K562 (cell line): ENCODE measurements at regions not wholly inside any gene's neighbourhood (a gene's known extent, or its start where the extent isn't known, plus 50 kb on each side); places are given as distances from the start of the nearest gene placed in this dataset.

Experiments used
- ATF1 ChIP-seq, 2 experiments: fragments of 450-650 bp in 1 of 2; IDR thresholded peaks; 2 replicates each; pipeline ENCODE4 v1.6.1; 2016; ENCODE audit warnings: missing compliant biosample characterization in 1 of 2, missing genetic modification characterization in 1 of 2
- BACH1 ChIP-seq: fragments of 200-800 bp; sonication (Bioruptor generic); IDR thresholded peaks from 2 replicates; pipeline ENCODE4 v1.6.1; 2016; ENCODE audit warnings: missing genetic modification characterization, missing compliant biosample characterization
- FOS ChIP-seq: IDR thresholded peaks from 3 replicates; pipeline ENCODE4 v1.6.1; 2011; ENCODE audit not compliant: insufficient read length; ENCODE audit errors: extremely low read depth
- HNRNPL ChIP-seq: fragments of 200-400 bp; formaldehyde crosslinking; IDR thresholded peaks from 2 replicates; pipeline ENCODE4 v1.6.1; 2017; ENCODE audit warnings: low read depth, mild to moderate bottlenecking, low read length
- PHB2 ChIP-seq: fragments of 450-650 bp; IDR thresholded peaks from 2 replicates; pipeline ENCODE4 v1.6.1; 2017; ENCODE audit warnings: low read depth
- SAP30 ChIP-seq: fragments of 200-600 bp; sonication (generic); IDR thresholded peaks from 2 replicates; pipeline ENCODE4 v1.6.1; 2012; ENCODE audit warnings: borderline replicate concordance, low read depth, mild to moderate bottlenecking, moderate library complexity, low read length, control low read depth, inconsistent platforms; ENCODE audit not compliant: insufficient read depth, poor library complexity, severe bottlenecking
- SIN3A ChIP-seq, 2 experiments: fragments of 150-350 bp in 1 of 2; IDR thresholded peaks; 2 replicates each; pipeline ENCODE4 v1.6.1; 2011 to 2016; ENCODE audit warnings: borderline replicate concordance in 2 of 2, low read depth in 2 of 2, low read length in 2 of 2, mild to moderate bottlenecking in 2 of 2, moderate library complexity in 2 of 2; ENCODE audit not compliant: control insufficient read depth in 1 of 2
- ZNF143 ChIP-seq: sonication (generic); formaldehyde crosslinking; IDR thresholded peaks from 2 replicates; pipeline ENCODE4 v1.9.0; 2022; ENCODE audit warnings: mild to moderate bottlenecking, missing genetic modification reagents
- TF ChIP-seq, protein P1 (sequence below), 2 experiments: fragments of 450-650 bp; formaldehyde crosslinking in 1 of 2; IDR thresholded peaks; 2 replicates each; pipeline versions ENCODE4 v1.4.0 to v1.6.1; 2014 to 2020; ENCODE audit warnings: mild to moderate bottlenecking in 2 of 2, borderline replicate concordance in 1 of 2, low read depth in 1 of 2
- TF ChIP-seq, protein P2 (sequence below), 3 experiments: IDR thresholded peaks in 2 of 3; conservative IDR thresholded peaks in 1 of 3; 2 replicates each; pipeline ENCODE4 v1.5.1; 2011 to 2012; ENCODE audit warnings: low read length in 3 of 3, mild to moderate bottlenecking in 3 of 3, control low read depth in 2 of 3, improper control_type of control experiment in 1 of 3, inconsistent platforms in 1 of 3, low read depth in 1 of 3, mixed read lengths in 1 of 3, moderate library complexity in 1 of 3; ENCODE audit not compliant: insufficient read depth in 2 of 3

- TF ChIP-seq, protein P1, sequence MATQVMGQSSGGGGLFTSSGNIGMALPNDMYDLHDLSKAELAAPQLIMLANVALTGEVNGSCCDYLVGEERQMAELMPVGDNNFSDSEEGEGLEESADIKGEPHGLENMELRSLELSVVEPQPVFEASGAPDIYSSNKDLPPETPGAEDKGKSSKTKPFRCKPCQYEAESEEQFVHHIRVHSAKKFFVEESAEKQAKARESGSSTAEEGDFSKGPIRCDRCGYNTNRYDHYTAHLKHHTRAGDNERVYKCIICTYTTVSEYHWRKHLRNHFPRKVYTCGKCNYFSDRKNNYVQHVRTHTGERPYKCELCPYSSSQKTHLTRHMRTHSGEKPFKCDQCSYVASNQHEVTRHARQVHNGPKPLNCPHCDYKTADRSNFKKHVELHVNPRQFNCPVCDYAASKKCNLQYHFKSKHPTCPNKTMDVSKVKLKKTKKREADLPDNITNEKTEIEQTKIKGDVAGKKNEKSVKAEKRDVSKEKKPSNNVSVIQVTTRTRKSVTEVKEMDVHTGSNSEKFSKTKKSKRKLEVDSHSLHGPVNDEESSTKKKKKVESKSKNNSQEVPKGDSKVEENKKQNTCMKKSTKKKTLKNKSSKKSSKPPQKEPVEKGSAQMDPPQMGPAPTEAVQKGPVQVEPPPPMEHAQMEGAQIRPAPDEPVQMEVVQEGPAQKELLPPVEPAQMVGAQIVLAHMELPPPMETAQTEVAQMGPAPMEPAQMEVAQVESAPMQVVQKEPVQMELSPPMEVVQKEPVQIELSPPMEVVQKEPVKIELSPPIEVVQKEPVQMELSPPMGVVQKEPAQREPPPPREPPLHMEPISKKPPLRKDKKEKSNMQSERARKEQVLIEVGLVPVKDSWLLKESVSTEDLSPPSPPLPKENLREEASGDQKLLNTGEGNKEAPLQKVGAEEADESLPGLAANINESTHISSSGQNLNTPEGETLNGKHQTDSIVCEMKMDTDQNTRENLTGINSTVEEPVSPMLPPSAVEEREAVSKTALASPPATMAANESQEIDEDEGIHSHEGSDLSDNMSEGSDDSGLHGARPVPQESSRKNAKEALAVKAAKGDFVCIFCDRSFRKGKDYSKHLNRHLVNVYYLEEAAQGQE (IDR thresholded peaks at IDR 0.05; ENCODE audit: borderline replicate concordance): no peak
- TF ChIP-seq, protein P1 (CRISPR knock-in tag; IDR thresholded peaks at IDR 0.05; ENCODE audit: low read depth): no peak
- TF ChIP-seq, protein P2, sequence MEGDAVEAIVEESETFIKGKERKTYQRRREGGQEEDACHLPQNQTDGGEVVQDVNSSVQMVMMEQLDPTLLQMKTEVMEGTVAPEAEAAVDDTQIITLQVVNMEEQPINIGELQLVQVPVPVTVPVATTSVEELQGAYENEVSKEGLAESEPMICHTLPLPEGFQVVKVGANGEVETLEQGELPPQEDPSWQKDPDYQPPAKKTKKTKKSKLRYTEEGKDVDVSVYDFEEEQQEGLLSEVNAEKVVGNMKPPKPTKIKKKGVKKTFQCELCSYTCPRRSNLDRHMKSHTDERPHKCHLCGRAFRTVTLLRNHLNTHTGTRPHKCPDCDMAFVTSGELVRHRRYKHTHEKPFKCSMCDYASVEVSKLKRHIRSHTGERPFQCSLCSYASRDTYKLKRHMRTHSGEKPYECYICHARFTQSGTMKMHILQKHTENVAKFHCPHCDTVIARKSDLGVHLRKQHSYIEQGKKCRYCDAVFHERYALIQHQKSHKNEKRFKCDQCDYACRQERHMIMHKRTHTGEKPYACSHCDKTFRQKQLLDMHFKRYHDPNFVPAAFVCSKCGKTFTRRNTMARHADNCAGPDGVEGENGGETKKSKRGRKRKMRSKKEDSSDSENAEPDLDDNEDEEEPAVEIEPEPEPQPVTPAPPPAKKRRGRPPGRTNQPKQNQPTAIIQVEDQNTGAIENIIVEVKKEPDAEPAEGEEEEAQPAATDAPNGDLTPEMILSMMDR (IDR thresholded peaks at IDR 0.05 in 2 of 3, conservative IDR thresholded peaks at IDR 0.05 in 1 of 3; ENCODE audit: insufficient read depth in 2 of 3, low read depth in 1 of 3, low read length in 3 of 3): no peak
- TF ChIP-seq BACH1 (tag) (no peak), PHB2 (no peak), SIN3A (IDR thresholded peaks at IDR 0.05; ENCODE audit: borderline replicate concordance in 2 of 2, control insufficient read depth in 1 of 2, low read depth in 2 of 2, low read length in 2 of 2) (no peak), ATF1 (CRISPR knock-in tag; IDR thresholded peaks at IDR 0.05) (no peak), ATF1 (tag; IDR thresholded peaks at IDR 0.05) (no peak), HNRNPL (no peak), ZNF143 (CRISPR knock-in tag) (no peak), SAP30 (no peak), FOS (no peak)
Measured at GRCh38 chr18:1895456-1896185, 675.7 kb downstream of the METTL4 start.
